ENCODE measurements at regions not wholly inside any gene's neighbourhood (a gene's known extent, or its start where the extent isn't known, plus 50 kb on each side); places are given as distances from the start of the nearest gene placed in this dataset.

- Histone ChIP-seq H3K27ac (ENCODE audit: poor library complexity, severe bottlenecking) (no peak overlapping the region), H3K36me3 (ENCODE audit: low read depth) (no peaks in the 10 kb centered on the region), H3K27me3 (ENCODE audit: insufficient read depth, poor library complexity, severe bottlenecking) (no peaks in the 10 kb centered on the region), H3K4me1 (ENCODE audit: insufficient read depth, poor library complexity, severe bottlenecking) (no peaks in the 10 kb centered on the region), H3K9me3 (ENCODE audit: severe bottlenecking) (no peaks in the 10 kb centered on the region), H3K4me3 (ENCODE audit: severe bottlenecking) (no peak overlapping the region)
- ATAC-seq (ENCODE audit: low read depth): no peak
- DNase-seq (ENCODE audit: low spot score): no peak
- TF ChIP-seq CTCF (IDR thresholded peaks at IDR 0.05; ENCODE audit: poor library complexity, severe bottlenecking): no peak
Measured at GRCh38 chr6:10250655-10251220, 164.1 kb downstream of the TFAP2A start.

GRCh38 chr6:10248378-10248843 is 166.5 kb downstream of the TFAP2A start:
- no peak for DNase-seq (ENCODE audit: low spot score)
- Histone ChIP-seq H3K4me1 (ENCODE audit: insufficient read depth, poor library complexity, severe bottlenecking) (no peaks in the 10 kb centered on the region), H3K4me3 (ENCODE audit: severe bottlenecking) (no peak overlapping the region), H3K36me3 (ENCODE audit: low read depth) (no peaks in the 10 kb centered on the region), H3K27me3 (ENCODE audit: insufficient read depth, poor library complexity, severe bottlenecking) (no peaks in the 10 kb centered on the region), H3K27ac (ENCODE audit: poor library complexity, severe bottlenecking) (no peak overlapping the region), H3K9me3 (ENCODE audit: severe bottlenecking) (no peaks in the 10 kb centered on the region)
- no peak for ATAC-seq (ENCODE audit: low read depth)
- TF ChIP-seq CTCF (IDR thresholded peaks at IDR 0.05; ENCODE audit: poor library complexity, severe bottlenecking): no peak

- peak overlapping the region; percentile 12 for H3K27ac ChIP-seq (ENCODE audit: poor library complexity, severe bottlenecking)
- ATAC-seq (ENCODE audit: low read depth) (peak; percentile 100), DNase-seq (ENCODE audit: low spot score) (peak; percentile 89)
- peaks cover 10% of the 10 kb centered on the region for H3K4me1 ChIP-seq (ENCODE audit: insufficient read depth, poor library complexity, severe bottlenecking)
- TF ChIP-seq CTCF (IDR thresholded peaks at IDR 0.05; ENCODE audit: poor library complexity, severe bottlenecking): no peak
- no peaks in the 10 kb centered on the region for H3K27me3 ChIP-seq (ENCODE audit: insufficient read depth, poor library complexity, severe bottlenecking)
- no peaks in the 10 kb centered on the region for H3K36me3 ChIP-seq (ENCODE audit: low read depth)
- no peak overlapping the region for H3K4me3 ChIP-seq (ENCODE audit: severe bottlenecking)
- H3K9me3 ChIP-seq (ENCODE audit: severe bottlenecking): no peaks in the 10 kb centered on the region
Measured at GRCh38 chr6:10237298-10238038, 177.4 kb downstream of the TFAP2A start.

- ATAC-seq (ENCODE audit: low read depth) (no peak), DNase-seq (ENCODE audit: low spot score) (no peak)
- no peak overlapping the region for H3K4me3 ChIP-seq (ENCODE audit: severe bottlenecking)
- no peak overlapping the region for H3K27ac ChIP-seq (ENCODE audit: poor library complexity, severe bottlenecking)
- H3K4me1 ChIP-seq (ENCODE audit: insufficient read depth, poor library complexity, severe bottlenecking): peaks cover 13% of the 10 kb centered on the region
- no peak for TF ChIP-seq CTCF (IDR thresholded peaks at IDR 0.05; ENCODE audit: poor library complexity, severe bottlenecking)
- H3K36me3 ChIP-seq (ENCODE audit: low read depth): no peaks in the 10 kb centered on the region
- H3K27me3 ChIP-seq (ENCODE audit: insufficient read depth, poor library complexity, severe bottlenecking): no peaks in the 10 kb centered on the region
- H3K9me3 ChIP-seq (ENCODE audit: severe bottlenecking): no peaks in the 10 kb centered on the region
Measured at GRCh38 chr6:10235344-10235743, 179.5 kb downstream of the TFAP2A start.

- no peak for DNase-seq (ENCODE audit: low spot score)
- Histone ChIP-seq H3K4me1 (ENCODE audit: insufficient read depth, poor library complexity, severe bottlenecking) (peaks cover 4% of the 10 kb centered on the region), H3K27ac (ENCODE audit: poor library complexity, severe bottlenecking) (no peak overlapping the region), H3K36me3 (ENCODE audit: low read depth) (no peaks in the 10 kb centered on the region), H3K4me3 (ENCODE audit: severe bottlenecking) (no peak overlapping the region), H3K27me3 (ENCODE audit: insufficient read depth, poor library complexity, severe bottlenecking) (no peaks in the 10 kb centered on the region), H3K9me3 (ENCODE audit: severe bottlenecking) (no peaks in the 10 kb centered on the region)
- no peak for TF ChIP-seq CTCF (IDR thresholded peaks at IDR 0.05; ENCODE audit: poor library complexity, severe bottlenecking)
- no peak for ATAC-seq (ENCODE audit: low read depth)
Measured at GRCh38 chr6:10230531-10230930, 184.3 kb downstream of the TFAP2A start.
